K562 (cell line): ENCODE measurements at regions not wholly inside any gene's neighbourhood (a gene's known extent, or its start where the extent isn't known, plus 50 kb on each side); places are given as distances from the start of the nearest gene placed in this dataset.

Source experiments
- ATAC-seq: fragments of 200-7000 bp; cut with Tn5 transposase; 3 replicates; pipeline ENCODE4 v1.9.1; 2020; ENCODE audit warnings: moderate library complexity
- BruUV-seq: library from RNA; stranded (reverse); fragments of 400-500 nt; replicated peaks from 2 replicates; lab custom pipeline; 2021; lab: Mats Ljungman, UMichigan
- CTCF ChIA-PET: fragments of 300-600 bp; formaldehyde crosslinking; extraction: SDS; loops from one replicate; lab custom pipeline; 2021; ENCODE audit warnings: low intra/inter-chr PET ratio; lab: Yijun Ruan, JAX
- POLR2A ChIA-PET: fragments of 300-600, 350-650 bp; sonication (Branson Sonifier 250); formaldehyde crosslinking; extraction: SDS; loops from one replicate; lab custom pipeline; 2021; ENCODE audit warnings: antibody characterized with exemption, inconsistent platforms; lab: Yijun Ruan, JAX
- DNase-seq, 4 experiments: peaks; one replicate each; pipeline versions ENCODE4 v3.0.0 to v3.0.0-alpha.2; 2011 to 2018; ENCODE audit warnings: low spot score in 3 of 4, mixed read lengths in 3 of 4; ENCODE audit errors: extremely low read depth in 1 of 4
- FAIRE-seq: peaks from 2 replicates; lab custom pipeline; 2011; peaks lifted over from hg19 to GRCh38; lab: Jason Lieb, UNC
- H2AFZ ChIP-seq: 2 replicates; pipeline ENCODE4 v1.6.0; 2011; ENCODE audit warnings: low read depth, low read length, control low read depth, inconsistent platforms
- H3K27ac ChIP-seq: fragments of 200-600 bp; 3 replicates; pipeline ENCODE4 v1.8.0; 2011; ENCODE audit warnings: low read depth, mild to moderate bottlenecking, control low read depth, inconsistent platforms, low read length, moderate library complexity, mixed read lengths; ENCODE audit errors: extremely low read depth
- H3K27me3 ChIP-seq, 2 experiments: fragments of 300-600 bp in 1 of 2; 2 replicates in 1 of 2; 3 replicates in 1 of 2; pipeline versions ENCODE4 v1.6.0 to v1.8.0; 2011; ENCODE audit warnings: inconsistent platforms in 2 of 2, low read length in 2 of 2, mild to moderate bottlenecking in 1 of 2, mixed read lengths in 1 of 2, moderate library complexity in 1 of 2; ENCODE audit not compliant: control insufficient read depth in 2 of 2, insufficient read depth in 2 of 2
- H3K36me3 ChIP-seq: fragments of 300-600 bp; 3 replicates; pipeline ENCODE4 v1.8.0; 2011; ENCODE audit warnings: mild to moderate bottlenecking, low read length, inconsistent platforms; ENCODE audit not compliant: control insufficient read depth, insufficient read depth
- H3K4me1 ChIP-seq, 2 experiments: fragments of 200-600 bp in 1 of 2; replicated peaks in 1 of 2; 2 replicates in 1 of 2; 3 replicates in 1 of 2; pipeline versions ENCODE4 v1.5.1 to v1.8.0; 2011; ENCODE audit warnings: inconsistent platforms in 2 of 2, low read length in 2 of 2, mild to moderate bottlenecking in 1 of 2, mixed read lengths in 1 of 2, moderate library complexity in 1 of 2; ENCODE audit not compliant: control insufficient read depth in 2 of 2, insufficient read depth in 2 of 2
- H3K4me2 ChIP-seq: 2 replicates; pipeline ENCODE4 v1.6.1; 2011; ENCODE audit warnings: low read length, control low read depth, inconsistent platforms, mixed read lengths; ENCODE audit not compliant: insufficient read depth
- H3K4me3 ChIP-seq: fragments of 200-600 bp; sonication (generic), shearing (Covaris generic); 2 replicates; pipeline ENCODE4 v1.5.1; 2016; ENCODE audit warnings: control low read depth, inconsistent platforms
- H3K79me2 ChIP-seq: fragments of 200-600 bp; 3 replicates; pipeline ENCODE4 v1.8.0; 2011; ENCODE audit warnings: low read length, inconsistent platforms; ENCODE audit not compliant: control insufficient read depth, insufficient read depth
- H3K9ac ChIP-seq, 2 experiments: 2 replicates each; pipeline versions ENCODE4 v1.6.0 to v1.6.1; 2011; ENCODE audit warnings: low read depth in 2 of 2, low read length in 2 of 2, control low read depth in 1 of 2, inconsistent platforms in 1 of 2, mild to moderate bottlenecking in 1 of 2, mixed read lengths in 1 of 2; ENCODE audit not compliant: insufficient read depth in 1 of 2
- H3K9me1 ChIP-seq: one replicate; pipeline ENCODE4 v1.6.0; 2011; ENCODE audit warnings: inconsistent platforms, mild to moderate bottlenecking, low read length, moderate library complexity; ENCODE audit not compliant: control insufficient read depth, insufficient read depth
- H3K9me3 ChIP-seq: replicated peaks from 2 replicates; pipeline ENCODE4 v1.5.1; 2011; ENCODE audit warnings: low read depth, low read length, inconsistent platforms; ENCODE audit not compliant: control insufficient read depth, insufficient read depth
- H4K20me1 ChIP-seq: replicated peaks from 2 replicates; pipeline ENCODE4 v1.6.1; 2011; ENCODE audit warnings: low read length, inconsistent platforms, mixed read lengths; ENCODE audit not compliant: control insufficient read depth, insufficient read depth
- ARID1B ChIP-seq: fragments of 450-650 bp; IDR thresholded peaks from 2 replicates; pipeline ENCODE4 v1.6.1; 2016; ENCODE audit warnings: antibody characterized with exemption, mild to moderate bottlenecking, inconsistent platforms
- CBX1 ChIP-seq: sonication (generic); IDR thresholded peaks from 2 replicates; pipeline ENCODE4 v1.6.1; 2016; ENCODE audit warnings: antibody characterized with exemption, low read depth, mild to moderate bottlenecking
- HEY1 ChIP-seq: fragments of 250-450 bp; sonication (Bioruptor Pico); IDR thresholded peaks from 2 replicates; pipeline ENCODE4 v1.5.0; 2020; ENCODE audit warnings: mild to moderate bottlenecking, moderate library complexity, borderline replicate concordance
- HMG20A ChIP-seq: fragments of 450-650 bp; formaldehyde crosslinking; conservative IDR thresholded peaks from 2 replicates; pipeline ENCODE4 v1.4.0; 2020; ENCODE audit warnings: mild to moderate bottlenecking, mixed read lengths
- LCOR ChIP-seq: sonication (generic); formaldehyde crosslinking; IDR thresholded peaks from 2 replicates; pipeline ENCODE4 v1.8.0; 2022; ENCODE audit warnings: mild to moderate bottlenecking, missing genetic modification reagents
- MCM5 ChIP-seq: fragments of 450-650 bp; IDR thresholded peaks from 2 replicates; pipeline ENCODE4 v1.6.1; 2016; ENCODE audit warnings: low read depth
- MEF2A ChIP-seq: IDR thresholded peaks from 2 replicates; pipeline ENCODE4 v1.6.1; 2011; ENCODE audit warnings: low read depth, mild to moderate bottlenecking, low read length, moderate library complexity; ENCODE audit not compliant: control insufficient read depth
- POU5F1 ChIP-seq: fragments of 150-350 bp; IDR thresholded peaks from 2 replicates; pipeline ENCODE4 v1.6.1; 2014; ENCODE audit warnings: borderline replicate concordance, low read length, low read depth, mild to moderate bottlenecking; ENCODE audit not compliant: partially characterized antibody
- SAFB2 ChIP-seq: fragments of 200-400 bp; formaldehyde crosslinking; IDR thresholded peaks from 2 replicates; pipeline ENCODE4 v1.6.1; 2018; ENCODE audit warnings: borderline replicate concordance, low read length, low read depth, moderate library complexity; ENCODE audit not compliant: severe bottlenecking
- SREBF2 ChIP-seq: sonication (generic); formaldehyde crosslinking; IDR thresholded peaks from 2 replicates; pipeline ENCODE4 v1.4.0; 2020; ENCODE audit warnings: mild to moderate bottlenecking, missing genetic modification reagents
- ZNF57 ChIP-seq: fragments of 450-650 bp; formaldehyde crosslinking; IDR thresholded peaks from 2 replicates; pipeline ENCODE4 v1.4.0; 2020; ENCODE audit warnings: mild to moderate bottlenecking, moderate library complexity
- WGBS: fragments of 100-300 bp; shearing (Covaris generic); methylation state at CpG from one replicate; pipeline ENCODE4 v1.1.6; 2016; ENCODE audit warnings: low coverage, mixed read lengths; ENCODE audit not compliant: insufficient coverage; ENCODE audit errors: missing lambda C conversion rate; 5-methylcytosine and 5-hydroxymethylcytosine counted together
- in situ Hi-C: fragments of 300-500 bp; cut with MboI; formaldehyde crosslinking; loops from 4 replicates; pipeline ENCODE4 v1.15.0; 2018; ENCODE audit warnings: inconsistent platforms, mixed read lengths
- intact Hi-C: fragments of 100-400 bp; cut with micrococcal nuclease; formaldehyde crosslinking; loops from 2 replicates; pipeline ENCODE4 v1.14.2; 2022
- TF ChIP-seq, protein P1 (sequence below): fragments of 250-450 bp; sonication (Bioruptor Pico); IDR thresholded peaks from 2 replicates; pipeline ENCODE4 v1.5.0; 2021
- TF ChIP-seq, protein P2 (sequence below): fragments of 450-650 bp; IDR thresholded peaks from 2 replicates; pipeline ENCODE4 v1.6.1; 2017; ENCODE audit warnings: antibody characterized with exemption, mild to moderate bottlenecking
- TF ChIP-seq, protein P3 (sequence below): sonication (generic); formaldehyde crosslinking; IDR thresholded peaks from 2 replicates; pipeline ENCODE4 v1.8.0; 2022; ENCODE audit warnings: mild to moderate bottlenecking, missing genetic modification reagents

DNA sequence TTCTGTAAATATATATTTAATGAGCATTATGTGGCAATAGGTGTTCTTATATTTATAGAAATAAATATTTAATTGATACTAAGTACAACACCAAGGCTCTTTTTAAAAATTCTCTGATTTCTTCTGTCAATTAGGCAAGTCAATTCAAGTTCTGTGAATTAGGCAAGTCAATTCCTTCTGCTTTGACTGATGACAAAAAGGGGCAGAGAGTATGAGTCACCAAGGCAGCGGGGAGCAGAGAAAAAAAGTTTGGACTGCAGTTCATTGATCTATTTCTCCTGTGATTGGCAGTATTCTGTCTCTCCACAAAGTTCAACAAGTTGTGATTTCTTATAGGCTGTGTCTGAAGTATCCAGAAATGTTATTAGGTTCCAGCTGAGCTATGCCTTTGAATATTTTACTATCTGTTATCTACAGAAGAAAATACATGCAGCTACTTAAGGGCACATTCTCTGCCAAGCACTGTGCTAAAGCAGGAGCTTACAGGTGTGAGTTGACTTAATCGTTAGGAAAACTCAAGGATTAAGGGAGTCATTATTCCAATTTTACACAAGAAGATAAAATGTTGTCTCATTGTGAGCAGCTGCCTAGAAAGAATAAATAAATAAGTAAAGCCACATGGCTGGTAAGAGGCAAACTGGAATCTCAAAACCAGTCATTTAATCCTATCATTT, 206.4 kb upstream of the ALG10B start (continued):
- TF ChIP-seq, protein P1, sequence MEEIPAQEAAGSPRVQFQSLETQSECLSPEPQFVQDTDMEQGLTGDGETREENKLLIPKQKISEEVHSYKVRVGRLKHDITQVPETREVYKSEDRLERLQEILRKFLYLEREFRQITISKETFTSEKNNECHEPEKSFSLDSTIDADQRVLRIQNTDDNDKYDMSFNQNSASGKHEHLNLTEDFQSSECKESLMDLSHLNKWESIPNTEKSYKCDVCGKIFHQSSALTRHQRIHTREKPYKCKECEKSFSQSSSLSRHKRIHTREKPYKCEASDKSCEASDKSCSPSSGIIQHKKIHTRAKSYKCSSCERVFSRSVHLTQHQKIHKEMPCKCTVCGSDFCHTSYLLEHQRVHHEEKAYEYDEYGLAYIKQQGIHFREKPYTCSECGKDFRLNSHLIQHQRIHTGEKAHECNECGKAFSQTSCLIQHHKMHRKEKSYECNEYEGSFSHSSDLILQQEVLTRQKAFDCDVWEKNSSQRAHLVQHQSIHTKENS (CRISPR knock-in tag), result no peak
- TF ChIP-seq SAFB2, result no peak
- no peak for TF ChIP-seq MEF2A
- no peak for TF ChIP-seq HEY1 (CRISPR knock-in tag)
- no peak for TF ChIP-seq CBX1

DNA sequence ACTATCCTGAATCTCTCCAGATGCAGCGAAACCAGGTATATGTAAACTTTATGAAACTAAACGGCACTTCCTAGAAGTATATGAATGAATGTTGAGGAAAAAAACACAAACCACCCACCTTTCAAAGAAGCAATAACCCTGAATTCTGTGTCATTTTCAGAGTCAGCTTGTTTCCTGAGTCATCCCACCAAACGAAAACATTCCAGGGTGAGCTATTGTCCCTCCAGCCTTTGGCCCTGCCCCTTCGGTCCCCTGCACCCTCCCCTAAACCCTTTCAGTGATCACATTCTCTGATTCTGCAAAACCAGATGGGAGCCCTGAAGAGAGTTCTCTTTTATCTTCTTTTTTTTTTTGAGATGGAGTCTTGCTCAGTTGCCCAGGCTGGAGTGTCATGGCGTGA, 202.6 kb upstream of the ALG10B start:
- Histone ChIP-seq H3K27ac (no peak overlapping the region), H3K4me3 (no peak overlapping the region), H3K36me3 (no peaks in the 10 kb centered on the region), H4K20me1 (no peaks in the 10 kb centered on the region), H3K9ac (no peak overlapping the region), H3K9me1 (no peaks in the 10 kb centered on the region), H3K4me1 (no peaks in the 10 kb centered on the region), H3K4me2 (no peak overlapping the region), H2AFZ (no peak overlapping the region), H3K79me2 (no peaks in the 10 kb centered on the region), H3K9me3 (no peaks in the 10 kb centered on the region), H3K27me3 (no peaks in the 10 kb centered on the region)
- no peak for DNase-seq
- TF ChIP-seq HMG20A (CRISPR knock-in tag) (no peak), MCM5 (no peak), ZNF57 (CRISPR knock-in tag) (no peak), POU5F1 (no peak), ARID1B (no peak), SREBF2 (CRISPR knock-in tag) (no peak), LCOR (CRISPR knock-in tag) (no peak)
- TF ChIP-seq, protein P2, sequence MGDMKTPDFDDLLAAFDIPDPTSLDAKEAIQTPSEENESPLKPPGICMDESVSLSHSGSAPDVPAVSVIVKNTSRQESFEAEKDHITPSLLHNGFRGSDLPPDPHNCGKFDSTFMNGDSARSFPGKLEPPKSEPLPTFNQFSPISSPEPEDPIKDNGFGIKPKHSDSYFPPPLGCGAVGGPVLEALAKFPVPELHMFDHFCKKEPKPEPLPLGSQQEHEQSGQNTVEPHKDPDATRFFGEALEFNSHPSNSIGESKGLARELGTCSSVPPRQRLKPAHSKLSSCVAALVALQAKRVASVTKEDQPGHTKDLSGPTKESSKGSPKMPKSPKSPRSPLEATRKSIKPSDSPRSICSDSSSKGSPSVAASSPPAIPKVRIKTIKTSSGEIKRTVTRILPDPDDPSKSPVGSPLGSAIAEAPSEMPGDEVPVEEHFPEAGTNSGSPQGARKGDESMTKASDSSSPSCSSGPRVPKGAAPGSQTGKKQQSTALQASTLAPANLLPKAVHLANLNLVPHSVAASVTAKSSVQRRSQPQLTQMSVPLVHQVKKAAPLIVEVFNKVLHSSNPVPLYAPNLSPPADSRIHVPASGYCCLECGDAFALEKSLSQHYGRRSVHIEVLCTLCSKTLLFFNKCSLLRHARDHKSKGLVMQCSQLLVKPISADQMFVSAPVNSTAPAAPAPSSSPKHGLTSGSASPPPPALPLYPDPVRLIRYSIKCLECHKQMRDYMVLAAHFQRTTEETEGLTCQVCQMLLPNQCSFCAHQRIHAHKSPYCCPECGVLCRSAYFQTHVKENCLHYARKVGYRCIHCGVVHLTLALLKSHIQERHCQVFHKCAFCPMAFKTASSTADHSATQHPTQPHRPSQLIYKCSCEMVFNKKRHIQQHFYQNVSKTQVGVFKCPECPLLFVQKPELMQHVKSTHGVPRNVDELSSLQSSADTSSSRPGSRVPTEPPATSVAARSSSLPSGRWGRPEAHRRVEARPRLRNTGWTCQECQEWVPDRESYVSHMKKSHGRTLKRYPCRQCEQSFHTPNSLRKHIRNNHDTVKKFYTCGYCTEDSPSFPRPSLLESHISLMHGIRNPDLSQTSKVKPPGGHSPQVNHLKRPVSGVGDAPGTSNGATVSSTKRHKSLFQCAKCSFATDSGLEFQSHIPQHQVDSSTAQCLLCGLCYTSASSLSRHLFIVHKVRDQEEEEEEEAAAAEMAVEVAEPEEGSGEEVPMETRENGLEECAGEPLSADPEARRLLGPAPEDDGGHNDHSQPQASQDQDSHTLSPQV, result no peak
- TF ChIP-seq, protein P3, sequence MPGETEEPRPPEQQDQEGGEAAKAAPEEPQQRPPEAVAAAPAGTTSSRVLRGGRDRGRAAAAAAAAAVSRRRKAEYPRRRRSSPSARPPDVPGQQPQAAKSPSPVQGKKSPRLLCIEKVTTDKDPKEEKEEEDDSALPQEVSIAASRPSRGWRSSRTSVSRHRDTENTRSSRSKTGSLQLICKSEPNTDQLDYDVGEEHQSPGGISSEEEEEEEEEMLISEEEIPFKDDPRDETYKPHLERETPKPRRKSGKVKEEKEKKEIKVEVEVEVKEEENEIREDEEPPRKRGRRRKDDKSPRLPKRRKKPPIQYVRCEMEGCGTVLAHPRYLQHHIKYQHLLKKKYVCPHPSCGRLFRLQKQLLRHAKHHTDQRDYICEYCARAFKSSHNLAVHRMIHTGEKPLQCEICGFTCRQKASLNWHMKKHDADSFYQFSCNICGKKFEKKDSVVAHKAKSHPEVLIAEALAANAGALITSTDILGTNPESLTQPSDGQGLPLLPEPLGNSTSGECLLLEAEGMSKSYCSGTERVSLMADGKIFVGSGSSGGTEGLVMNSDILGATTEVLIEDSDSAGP (CRISPR knock-in tag), result no peak
- ChIA-PET POLR2A (no interaction called here), CTCF (no interaction called here)
- no TSS peak for BruUV-seq
- in situ Hi-C loops (no loop called here), intact Hi-C loops (no loop called here)
- 2% methylated on average over 4 of the region's 5 CpGs for WGBS
- no peak for FAIRE-seq
- no peak for ATAC-seq
